ENCODE measurements at regions not wholly inside any gene's neighbourhood (a gene's known extent, or its start where the extent isn't known, plus 50 kb on each side); places are given as distances from the start of the nearest gene placed in this dataset.
"Not testable (repeated sequence)": the region's sequence is repeated elsewhere in the genome, so short reads cannot be mapped to it uniquely, and the experiment has no call there.

DNA sequence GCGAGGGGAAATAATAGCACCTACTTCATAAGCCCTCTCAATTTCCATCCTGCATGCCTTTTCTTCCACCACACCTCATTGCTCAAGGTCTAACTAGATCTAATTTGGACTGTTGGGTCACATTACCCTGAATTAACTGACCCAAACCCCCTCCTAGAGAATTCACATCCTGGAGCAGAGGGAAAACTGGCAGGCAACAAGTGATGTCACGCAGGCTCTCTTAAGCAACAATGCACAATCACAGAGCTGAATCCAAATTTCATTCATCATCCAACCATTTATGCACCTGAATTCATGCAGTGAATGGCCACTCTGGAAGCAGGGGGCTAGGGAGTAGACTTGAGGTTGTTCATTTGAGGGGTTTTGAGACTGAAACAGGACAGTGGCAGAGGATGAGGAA is 107.7 kb upstream of the HUWE1 start:
- ChIA-PET CTCF (no interaction called here), POLR2A (no interaction called here)
- no peak for DNase-seq
- Mint-ChIP-seq H3K4me1 (no peaks in the 10 kb centered on the region), H3K9me3 (no peaks in the 10 kb centered on the region), H3K27ac (no peak overlapping the region), H3K36me3 (ENCODE audit: low read depth) (no peaks in the 10 kb centered on the region), H3K4me3 (no peak overlapping the region), H3K27me3 (peaks cover 2% of the 10 kb centered on the region)
- TF ChIP-seq, protein P1, sequence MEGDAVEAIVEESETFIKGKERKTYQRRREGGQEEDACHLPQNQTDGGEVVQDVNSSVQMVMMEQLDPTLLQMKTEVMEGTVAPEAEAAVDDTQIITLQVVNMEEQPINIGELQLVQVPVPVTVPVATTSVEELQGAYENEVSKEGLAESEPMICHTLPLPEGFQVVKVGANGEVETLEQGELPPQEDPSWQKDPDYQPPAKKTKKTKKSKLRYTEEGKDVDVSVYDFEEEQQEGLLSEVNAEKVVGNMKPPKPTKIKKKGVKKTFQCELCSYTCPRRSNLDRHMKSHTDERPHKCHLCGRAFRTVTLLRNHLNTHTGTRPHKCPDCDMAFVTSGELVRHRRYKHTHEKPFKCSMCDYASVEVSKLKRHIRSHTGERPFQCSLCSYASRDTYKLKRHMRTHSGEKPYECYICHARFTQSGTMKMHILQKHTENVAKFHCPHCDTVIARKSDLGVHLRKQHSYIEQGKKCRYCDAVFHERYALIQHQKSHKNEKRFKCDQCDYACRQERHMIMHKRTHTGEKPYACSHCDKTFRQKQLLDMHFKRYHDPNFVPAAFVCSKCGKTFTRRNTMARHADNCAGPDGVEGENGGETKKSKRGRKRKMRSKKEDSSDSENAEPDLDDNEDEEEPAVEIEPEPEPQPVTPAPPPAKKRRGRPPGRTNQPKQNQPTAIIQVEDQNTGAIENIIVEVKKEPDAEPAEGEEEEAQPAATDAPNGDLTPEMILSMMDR (IDR thresholded peaks at IDR 0.05) = no peak
- ATAC-seq (ENCODE audit: low read depth) = no peak
- intact Hi-C loops (cut with micrococcal nuclease) = no loop called here

DNA sequence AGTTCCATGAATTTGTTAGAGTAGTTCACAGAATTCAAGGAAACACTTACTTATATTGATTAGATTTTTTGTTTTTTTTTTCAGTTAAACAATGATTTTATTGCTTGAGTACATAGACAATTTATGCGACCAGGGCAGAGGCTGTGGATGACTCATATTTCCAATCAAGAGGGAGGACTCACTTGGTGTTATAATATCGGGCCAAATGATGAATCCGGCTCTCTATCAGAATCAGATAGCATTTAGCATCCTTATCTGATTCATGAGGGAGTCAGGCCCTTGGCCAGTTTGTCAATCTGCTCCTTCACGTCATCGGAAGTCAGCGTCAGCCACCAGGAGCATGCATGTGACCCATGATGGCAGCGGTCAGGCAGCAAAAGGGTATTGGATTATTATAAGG is 82.3 kb upstream of the HUWE1 start:
- Mint-ChIP-seq H3K36me3 (ENCODE audit: low read depth) (no peaks in the 10 kb centered on the region), H3K4me3 (no peak overlapping the region), H3K9me3 (peaks cover 2% of the 10 kb centered on the region), H3K4me1 (no peaks in the 10 kb centered on the region), H3K27ac (no peak overlapping the region), H3K27me3 (no peaks in the 10 kb centered on the region)
- ATAC-seq (ENCODE audit: low read depth) (no peak), DNase-seq (no peak)
- POLR2A ChIA-PET = no interaction called here
- intact Hi-C loops (cut with micrococcal nuclease) = no loop called here
- CTCF ChIA-PET = no interaction called here
- TF ChIP-seq, protein P1 (IDR thresholded peaks at IDR 0.05) = no peak

DNA sequence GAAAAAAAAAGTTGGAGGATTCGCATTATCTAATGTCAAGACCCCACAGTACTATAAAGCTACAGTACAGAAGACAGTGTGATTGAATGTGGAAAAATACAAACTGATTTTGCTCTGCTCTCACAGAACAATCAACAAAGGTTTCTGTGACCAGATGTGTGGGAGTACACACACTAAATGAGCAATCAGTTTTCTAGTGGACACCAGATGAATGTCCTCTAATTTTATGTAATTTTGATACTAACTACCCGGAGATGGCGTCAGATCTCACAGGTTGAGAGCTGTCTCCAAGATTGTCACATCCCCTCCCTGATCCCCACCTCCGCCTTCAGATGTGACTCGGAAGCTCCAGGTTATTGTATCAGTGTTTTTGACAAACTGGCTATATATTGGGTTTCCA is 81.9 kb upstream of the HUWE1 start:
- TF ChIP-seq, protein P1 (IDR thresholded peaks at IDR 0.05) = no peak
- CTCF ChIA-PET = no interaction called here
- H3K27me3 Mint-ChIP-seq = no peaks in the 10 kb centered on the region
- peaks cover 2% of the 10 kb centered on the region for H3K9me3 Mint-ChIP-seq
- H3K36me3 Mint-ChIP-seq (ENCODE audit: low read depth) = no peaks in the 10 kb centered on the region
- H3K27ac Mint-ChIP-seq = no peak overlapping the region
- ATAC-seq (ENCODE audit: low read depth) (no peak), DNase-seq (no peak)
- intact Hi-C loops (cut with micrococcal nuclease) = no loop called here
- POLR2A ChIA-PET = no interaction called here
- H3K4me3 Mint-ChIP-seq = no peak overlapping the region
- no peaks in the 10 kb centered on the region for H3K4me1 Mint-ChIP-seq

DNA sequence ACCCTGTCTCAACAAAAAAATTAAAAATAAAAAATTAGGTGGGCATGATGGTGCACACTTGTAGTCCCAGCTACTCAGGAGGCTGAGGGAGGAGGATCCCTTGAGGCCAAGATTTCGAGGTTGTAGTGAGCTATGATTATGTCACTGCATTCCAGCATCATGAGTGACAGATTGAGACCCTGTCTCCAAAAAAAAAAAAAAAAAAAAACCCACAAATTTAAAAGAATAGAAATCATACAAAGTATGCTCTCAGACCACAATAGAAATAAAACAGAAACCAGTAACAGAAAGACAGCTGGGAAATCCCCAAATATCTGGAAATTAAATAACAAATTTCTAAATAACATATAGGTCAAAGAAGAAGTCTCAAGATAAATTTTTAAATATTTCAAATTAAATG is 81.0 kb upstream of the HUWE1 start:
- Mint-ChIP-seq H3K4me3 (no peak overlapping the region), H3K9me3 (no peaks in the 10 kb centered on the region), H3K36me3 (ENCODE audit: low read depth) (no peaks in the 10 kb centered on the region), H3K4me1 (no peaks in the 10 kb centered on the region), H3K27ac (no peak overlapping the region), H3K27me3 (no peaks in the 10 kb centered on the region)
- ATAC-seq (ENCODE audit: low read depth) = no peak
- intact Hi-C loops (cut with micrococcal nuclease) = no loop called here
- TF ChIP-seq, protein P1 (IDR thresholded peaks at IDR 0.05) = no peak
- POLR2A ChIA-PET = interaction anchor here (1.6 kb wide), 1 partner anchor 84 kb away, joined by 5 read pairs; no protein-coding TSS in a partner anchor
- DNase-seq = no peak
- CTCF ChIA-PET = no interaction called here

DNA sequence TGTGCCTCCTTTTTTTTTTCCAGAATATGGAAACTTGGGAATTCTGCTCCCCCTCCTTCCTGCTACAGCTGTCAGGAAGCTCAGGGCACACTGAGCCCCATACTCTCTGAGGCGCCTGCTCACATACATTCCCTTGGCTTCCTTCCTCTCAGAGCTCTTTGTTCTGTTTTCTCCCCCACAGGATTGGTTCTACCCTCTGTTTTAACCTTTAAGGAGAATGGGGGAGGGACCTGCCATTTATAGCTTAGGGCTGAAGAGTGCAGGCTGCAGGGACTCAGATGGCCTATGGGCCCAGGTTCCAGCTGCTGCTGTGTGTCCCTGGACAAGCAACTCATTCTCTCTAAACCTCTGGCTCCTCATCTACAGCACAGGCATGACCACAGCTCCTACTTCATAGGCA is 70.7 kb upstream of the HUWE1 start:
- H3K27ac Mint-ChIP-seq; H3K4me3 Mint-ChIP-seq; H3K4me1 Mint-ChIP-seq; H3K9me3 Mint-ChIP-seq; intact Hi-C loops (cut with micrococcal nuclease); H3K27me3 Mint-ChIP-seq; H3K36me3 Mint-ChIP-seq (ENCODE audit: low read depth); CTCF ChIA-PET; POLR2A ChIA-PET; ATAC-seq (ENCODE audit: low read depth); DNase-seq: not testable (repeated sequence)

DNA sequence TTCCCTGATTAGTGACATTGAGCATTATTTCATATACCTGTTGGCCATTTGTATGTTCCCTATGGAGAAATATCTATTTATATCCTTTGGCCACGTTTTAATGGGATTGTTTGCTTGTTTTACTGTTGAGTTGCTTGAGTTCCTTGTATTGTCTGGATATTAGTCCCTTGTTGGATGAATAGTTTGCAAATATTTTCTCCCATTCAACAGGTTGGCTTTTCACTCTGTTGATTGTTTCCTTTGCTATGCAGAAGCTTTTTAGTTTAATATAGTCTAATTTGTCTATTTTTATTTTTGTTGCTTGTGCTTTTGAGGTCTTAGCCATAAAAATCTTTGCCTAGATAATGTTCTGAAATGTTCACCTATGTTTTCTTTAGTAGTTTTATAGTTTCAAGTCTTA is 60.2 kb upstream of the HUWE1 start:
- H3K27ac Mint-ChIP-seq = no peak overlapping the region
- no peak for ATAC-seq (ENCODE audit: low read depth)
- no peak overlapping the region for H3K4me3 Mint-ChIP-seq
- no peak for DNase-seq
- CTCF ChIA-PET = no interaction called here
- no peaks in the 10 kb centered on the region for H3K27me3 Mint-ChIP-seq
- no peaks in the 10 kb centered on the region for H3K4me1 Mint-ChIP-seq
- intact Hi-C loops (cut with micrococcal nuclease) = no loop called here
- H3K9me3 Mint-ChIP-seq = no peaks in the 10 kb centered on the region
- POLR2A ChIA-PET = no interaction called here
- TF ChIP-seq, protein P1 (IDR thresholded peaks at IDR 0.05) = no peak
- no peaks in the 10 kb centered on the region for H3K36me3 Mint-ChIP-seq (ENCODE audit: low read depth)
